ENCODE measurements at regions not wholly inside any gene's neighbourhood (a gene's known extent, or its start where the extent isn't known, plus 50 kb on each side); places are given as distances from the start of the nearest gene placed in this dataset.

- TF ChIP-seq CTCF (conservative IDR thresholded peaks at IDR 0.05 in 1 of 2, IDR thresholded peaks at IDR 0.05 in 1 of 2; ENCODE audit: low read depth in 1 of 2, low read length in 2 of 2) (no peak), EZH2 (IDR thresholded peaks at IDR 0.05; ENCODE audit: low read length, missing control alignments) (no peak)
Observed at GRCh38 chr7:16034353-16034752, 347.9 kb upstream of the MEOX2 start.
